Inflammatory macrophage treated with lipopolysaccharide for 4 hours (primary cell): ENCODE measurements at regions not wholly inside any gene's neighbourhood (a gene's known extent, or its start where the extent isn't known, plus 50 kb on each side); places are given as distances from the start of the nearest gene placed in this dataset.

Experiments
- DNase-seq: peaks from one replicate; pipeline ENCODE4 v3.0.0-alpha.2; 2020

- DNase-seq, result no peak
Measured at GRCh38 chr18:71850602-71851001, 693.5 kb downstream of the CBLN2 start.

- no peak for DNase-seq
Measured at GRCh38 chr18:71849407-71849806, 694.7 kb downstream of the CBLN2 start.

DNA sequence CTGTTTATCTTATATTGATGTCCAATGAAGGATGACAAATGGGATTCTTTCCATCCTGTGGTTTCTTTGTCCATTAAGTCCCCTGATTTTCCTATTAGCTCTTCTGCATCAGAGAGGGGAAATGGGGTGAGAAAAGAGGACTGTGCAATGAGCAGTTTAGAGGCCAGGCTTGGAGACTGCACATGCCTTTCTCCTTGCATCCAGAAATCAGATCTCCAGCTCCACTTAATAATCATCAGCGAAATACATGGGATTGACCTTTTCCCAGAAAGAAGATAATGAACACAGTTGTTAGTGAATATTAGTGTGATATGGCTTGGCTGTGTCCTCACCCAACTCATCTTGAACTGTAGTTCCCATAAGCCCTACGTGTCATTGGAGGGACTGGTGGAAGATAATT lies 697.4 kb downstream of the CBLN2 start:
- no peak for DNase-seq

DNA sequence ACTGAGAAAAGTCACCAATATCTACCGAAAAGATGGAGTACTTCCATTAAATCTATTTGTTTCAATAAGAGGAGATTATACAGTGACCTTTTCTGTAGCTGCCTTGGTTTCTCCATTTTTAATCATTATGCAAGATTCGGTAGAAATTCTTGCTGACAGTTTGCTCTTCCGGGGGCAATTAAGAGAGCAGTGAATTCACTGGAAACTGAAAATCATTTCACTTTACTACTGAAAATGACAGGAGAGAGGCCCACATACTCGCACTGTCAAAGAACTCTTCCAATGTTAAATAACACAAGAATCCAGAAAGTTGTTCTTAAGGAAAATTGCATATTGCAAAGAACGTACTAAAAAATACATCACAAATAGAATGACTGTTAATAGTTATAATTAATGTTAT lies 699.3 kb downstream of the CBLN2 start:
- no peak for DNase-seq

GRCh38 chr18:71842666-71843065 lies 701.5 kb downstream of the CBLN2 start:
- no peak for DNase-seq

DNA sequence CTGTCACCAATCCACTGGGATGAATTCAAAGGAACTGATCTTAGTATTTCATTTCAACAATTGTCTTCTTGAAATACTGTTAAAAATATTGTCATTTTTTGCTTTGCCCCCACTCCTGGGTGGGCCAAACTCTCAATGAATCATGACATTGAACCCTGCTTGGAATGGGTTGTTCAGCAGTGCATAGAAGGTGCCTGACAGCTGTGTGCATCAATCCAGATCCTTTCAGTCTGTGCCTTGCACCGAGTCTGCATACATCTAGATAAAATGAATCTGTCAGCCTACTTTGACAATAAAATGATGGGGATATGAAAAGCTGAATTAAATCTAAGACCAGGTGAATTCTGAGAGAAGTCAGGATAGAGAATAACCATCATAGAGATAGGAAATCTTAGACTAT lies 706.6 kb downstream of the CBLN2 start:
- DNase-seq, result no peak

GRCh38 chr18:71832946-71833617 lies 711.1 kb downstream of the CBLN2 start:
- DNase-seq, result no peak

DNA sequence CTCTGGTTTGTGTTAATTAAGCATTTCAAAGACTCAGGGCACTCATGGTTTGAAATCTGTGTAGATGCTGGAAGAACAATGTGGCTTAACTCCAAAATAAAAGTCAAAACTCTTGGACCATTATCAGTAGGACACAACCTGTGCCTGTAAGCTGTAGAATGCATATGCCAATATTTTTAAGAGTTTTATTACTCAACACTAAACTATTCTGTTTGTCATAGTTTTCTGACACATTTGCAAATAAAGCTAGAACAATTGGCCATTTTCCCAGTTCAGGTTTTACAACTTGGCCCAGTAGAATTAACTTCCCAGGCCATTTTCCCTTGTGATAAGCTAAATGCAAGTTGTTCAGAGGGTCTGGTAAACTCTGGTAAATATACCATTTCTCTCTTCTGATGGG lies 713.1 kb downstream of the CBLN2 start:
- DNase-seq, result no peak

GRCh38 chr18:71827301-71827700 lies 716.8 kb downstream of the CBLN2 start:
- DNase-seq, result no peak

GRCh38 chr18:71815305-71815704 lies 728.8 kb downstream of the CBLN2 start:
- DNase-seq, result no peak

DNA sequence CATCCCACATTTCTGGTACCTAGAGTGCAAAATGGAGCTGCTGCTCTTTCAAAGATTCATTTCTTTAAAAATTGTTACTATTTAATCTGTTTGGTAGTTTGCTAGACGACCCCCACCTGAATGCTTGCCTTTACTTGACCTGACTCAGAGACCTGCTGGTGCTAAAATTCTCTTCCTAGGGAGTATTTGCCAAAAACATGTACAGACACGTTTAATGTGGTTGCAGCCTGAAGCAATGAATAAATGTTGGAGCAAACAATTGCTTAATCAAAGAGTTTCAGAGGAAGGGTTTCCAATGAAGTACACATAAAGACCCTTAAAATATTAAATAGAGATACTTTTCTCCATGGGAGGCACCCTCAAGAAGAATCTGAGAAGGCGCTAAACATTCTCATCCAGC lies 734.4 kb downstream of the CBLN2 start:
- no peak for DNase-seq

DNA sequence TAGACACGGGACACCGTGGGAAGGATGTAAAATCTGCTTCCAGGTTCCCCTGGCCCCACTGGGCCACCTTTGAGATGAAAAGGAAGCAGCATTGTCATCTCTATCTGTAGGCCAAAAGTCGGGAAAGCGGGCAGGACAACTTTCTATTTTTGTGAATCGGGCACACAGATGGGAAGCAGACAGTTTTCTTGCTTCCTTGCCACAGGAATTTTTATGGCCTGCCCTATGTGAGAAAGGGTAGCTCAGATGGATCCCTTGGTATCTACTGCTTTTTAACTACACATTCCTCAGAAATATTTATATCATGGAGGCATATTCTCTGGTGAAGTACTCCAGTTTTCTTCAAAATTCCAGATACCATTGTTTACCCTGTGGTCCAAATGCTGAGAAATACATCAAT lies 735.5 kb downstream of the CBLN2 start:
- DNase-seq, result no peak

DNA sequence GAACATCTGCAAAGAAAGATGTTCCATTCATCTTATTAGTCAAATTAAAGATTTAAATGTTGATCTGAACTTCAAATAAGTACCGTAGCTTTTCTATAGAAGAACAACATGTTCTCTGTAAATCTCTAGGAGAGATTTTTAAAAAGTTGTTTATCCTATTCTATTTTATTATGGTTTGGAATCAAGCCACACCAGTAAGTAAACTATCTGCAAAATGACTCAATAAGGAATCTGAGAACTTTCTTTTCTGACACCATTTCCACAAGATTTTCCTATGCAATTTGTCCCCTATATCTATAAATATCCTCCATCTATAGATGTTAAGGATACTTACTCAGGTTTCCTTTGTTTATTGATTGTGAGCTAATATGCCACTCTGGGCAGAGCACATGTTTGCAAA lies 736.6 kb downstream of the CBLN2 start:
- DNase-seq, result no peak

- no peak for DNase-seq
Measured at GRCh38 chr18:71798986-71799673, 745.0 kb downstream of the CBLN2 start.

GRCh38 chr18:71797554-71797953 lies 746.6 kb downstream of the CBLN2 start:
- no peak for DNase-seq

GRCh38 chr18:71784777-71785176 lies 759.4 kb downstream of the CBLN2 start:
- DNase-seq, result no peak

DNA sequence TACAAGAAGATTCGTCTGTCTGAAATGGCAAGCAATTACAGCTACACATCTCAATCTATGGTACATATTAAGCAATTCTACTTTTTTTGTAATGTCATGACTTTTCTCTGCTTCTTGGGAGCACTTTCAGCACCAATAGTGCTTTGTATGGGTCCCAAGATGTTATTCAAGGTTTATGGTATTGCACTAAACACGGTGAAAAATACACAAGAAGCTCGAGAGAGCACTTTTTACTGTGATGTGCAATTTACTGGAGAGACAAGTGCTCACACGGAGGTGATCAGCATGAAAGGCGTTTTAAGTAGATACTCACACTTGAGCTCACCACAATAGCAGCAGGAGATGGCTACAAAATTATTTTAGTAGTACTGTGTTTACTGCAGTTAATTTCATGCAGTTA lies 783.6 kb downstream of the CBLN2 start:
- DNase-seq, result no peak

DNA sequence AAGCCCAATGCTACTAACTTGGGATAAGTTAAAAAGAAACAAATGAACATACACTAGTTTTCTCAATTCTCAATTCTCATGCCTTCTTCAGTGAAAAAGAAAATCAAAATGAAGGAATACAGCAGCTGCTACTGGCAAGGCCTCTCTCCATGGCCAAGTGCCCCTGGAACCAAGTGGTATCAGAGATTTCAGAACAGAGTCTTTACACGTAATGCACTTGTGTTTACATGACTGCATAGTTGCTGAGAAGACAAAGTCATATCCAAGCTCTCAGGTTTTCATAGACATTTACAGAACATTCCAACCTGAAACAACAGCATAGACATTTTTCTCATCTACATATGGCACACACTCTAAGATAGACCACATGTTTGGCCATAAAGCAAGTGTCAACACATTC lies 789.9 kb downstream of the CBLN2 start:
- no peak for DNase-seq

DNA sequence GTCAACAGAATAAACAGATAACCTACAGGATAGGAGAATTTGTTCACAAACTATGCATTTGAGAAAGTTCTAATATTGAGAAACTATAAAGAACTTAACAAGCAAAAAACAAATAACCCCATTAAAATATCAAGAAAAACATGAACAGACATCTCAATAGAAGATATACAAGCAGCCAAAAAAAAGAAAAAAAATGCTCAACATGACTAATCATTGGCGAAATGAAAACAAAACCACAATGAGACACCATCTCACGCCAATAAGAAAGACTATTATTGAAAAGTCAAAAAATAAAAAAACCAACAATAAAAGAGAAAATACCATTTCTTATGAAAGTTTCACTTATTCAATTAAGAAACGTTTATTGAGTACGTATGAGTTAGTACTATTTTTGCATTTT lies 800.5 kb downstream of the CBLN2 start:
- no peak for DNase-seq

- DNase-seq, result no peak
Measured at GRCh38 chr18:71729611-71730010, 814.5 kb downstream of the CBLN2 start.

DNA sequence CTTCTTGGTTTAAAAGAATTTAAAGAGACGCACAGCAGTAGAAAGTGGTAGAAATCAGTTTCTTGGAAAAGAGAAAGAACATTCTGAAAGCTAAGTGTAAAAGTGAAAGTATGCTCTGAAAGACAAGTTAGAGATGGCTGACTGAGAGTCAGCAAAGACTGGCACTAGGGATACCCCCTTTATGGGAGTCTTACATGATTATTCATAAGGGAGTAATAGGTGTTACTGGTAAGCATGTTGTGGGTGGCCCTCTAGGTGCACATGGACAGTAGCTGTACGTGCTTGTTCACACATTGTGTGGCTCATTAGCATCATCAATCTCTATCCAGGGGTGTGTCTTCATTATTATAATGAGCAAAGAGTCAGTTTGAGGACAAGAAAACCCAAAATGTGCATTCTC lies 816.2 kb downstream of the CBLN2 start:
- no peak for DNase-seq

- no peak for DNase-seq
Measured at GRCh38 chr18:71725256-71725655, 818.9 kb downstream of the CBLN2 start.

DNA sequence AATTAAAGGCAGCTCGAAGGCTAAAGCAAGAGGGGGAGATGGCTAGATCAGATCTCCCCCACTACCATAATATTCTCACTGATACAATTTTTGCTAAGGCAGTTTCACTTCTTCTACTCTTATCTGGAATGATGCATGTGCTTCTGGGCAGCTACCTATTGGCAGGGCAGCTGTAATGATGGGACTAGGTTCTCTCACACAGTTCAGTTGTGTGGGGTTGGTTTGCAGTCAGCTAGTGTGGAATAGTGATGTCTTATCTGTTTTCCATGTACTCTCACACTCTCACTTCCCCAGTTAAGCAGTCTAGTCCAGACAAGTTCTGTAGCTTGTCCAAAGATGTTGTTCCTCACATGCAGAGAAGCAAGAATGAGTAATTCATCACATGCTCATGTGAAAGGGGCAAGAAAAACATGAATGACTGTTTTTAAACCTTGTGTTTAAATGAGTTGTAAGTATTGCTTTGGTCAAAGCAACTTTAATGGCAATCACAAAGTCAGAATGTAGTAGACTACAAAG lies 836.1 kb downstream of the CBLN2 start:
- DNase-seq, result no peak

- DNase-seq, result no peak
Measured at GRCh38 chr18:71707400-71707799, 836.7 kb downstream of the CBLN2 start.
